Neuronal stem cell (in vitro differentiated cells): ENCODE measurements at regions not wholly inside any gene's neighbourhood (a gene's known extent, or its start where the extent isn't known, plus 50 kb on each side); places are given as distances from the start of the nearest gene placed in this dataset.

Source experiments
- DNase-seq: peaks from one replicate; pipeline ENCODE4 v3.0.0-alpha.2; 2013; ENCODE audit warnings: low spot score
- H2AFZ ChIP-seq: one replicate; pipeline ENCODE4 v1.6.1; 2013; ENCODE audit warnings: mild to moderate bottlenecking, low read length, inconsistent platforms
- H2AK5ac ChIP-seq: 2 replicates; pipeline ENCODE4 v1.6.1; 2013; ENCODE audit warnings: low read depth, mild to moderate bottlenecking, inconsistent platforms, low read length, moderate library complexity, mixed read lengths
- H2BK120ac ChIP-seq: 2 replicates; pipeline ENCODE4 v1.6.1; 2013; ENCODE audit warnings: low read depth, mild to moderate bottlenecking, inconsistent platforms, low read length, moderate library complexity, mixed read lengths
- H2BK12ac ChIP-seq: one replicate; pipeline ENCODE4 v1.6.1; 2013; ENCODE audit warnings: low read length, inconsistent platforms
- H2BK15ac ChIP-seq: 2 replicates; pipeline ENCODE4 v1.6.1; 2013; ENCODE audit warnings: mild to moderate bottlenecking, low read length, inconsistent platforms, mixed read lengths
- H2BK5ac ChIP-seq: one replicate; pipeline ENCODE4 v1.6.1; 2013; ENCODE audit warnings: inconsistent platforms, mild to moderate bottlenecking, low read length, moderate library complexity
- H3K14ac ChIP-seq: one replicate; pipeline ENCODE4 v1.6.1; 2013; ENCODE audit warnings: low read length, inconsistent platforms
- H3K18ac ChIP-seq: 2 replicates; pipeline ENCODE4 v1.6.1; 2013; ENCODE audit warnings: low read length, inconsistent platforms
- H3K23ac ChIP-seq: 2 replicates; pipeline ENCODE4 v1.6.1; 2013; ENCODE audit warnings: low read depth, mild to moderate bottlenecking, mixed read lengths, low read length, inconsistent platforms; ENCODE audit not compliant: poor library complexity
- H3K27ac ChIP-seq: replicated peaks from 3 replicates; pipeline ENCODE4 v1.5.1; 2013; ENCODE audit warnings: low read length, inconsistent platforms
- H3K27me3 ChIP-seq, 3 experiments: 2 replicates each; pipeline ENCODE4 v1.6.1; 2013; ENCODE audit warnings: low read length in 3 of 3, mild to moderate bottlenecking in 2 of 3, inconsistent platforms in 1 of 3, low read depth in 1 of 3, mixed read lengths in 1 of 3, moderate library complexity in 1 of 3; ENCODE audit not compliant: control insufficient read depth in 3 of 3, insufficient read depth in 3 of 3
- H3K36me3 ChIP-seq, 2 donors: replicated peaks in 1 of 2; 2 replicates each; pipeline ENCODE4 v1.6.1; 2013; ENCODE audit warnings: low read length in 2 of 2; ENCODE audit not compliant: control insufficient read depth in 2 of 2, insufficient read depth in 2 of 2
- H3K4ac ChIP-seq: 2 replicates; pipeline ENCODE4 v1.6.1; 2013; ENCODE audit warnings: inconsistent platforms, mild to moderate bottlenecking, low read length, moderate library complexity
- H3K4me1 ChIP-seq, 2 donors: 1 replicate in 1 of 2; 2 replicates in 1 of 2; pipeline ENCODE4 v1.6.1; 2013; ENCODE audit warnings: low read length in 2 of 2, low read depth in 1 of 2; ENCODE audit not compliant: control insufficient read depth in 2 of 2, insufficient read depth in 1 of 2
- H3K4me2 ChIP-seq: one replicate; pipeline ENCODE4 v1.6.1; 2013; ENCODE audit warnings: mild to moderate bottlenecking, low read length, inconsistent platforms; ENCODE audit not compliant: insufficient read depth, poor library complexity, severe bottlenecking
- H3K4me3 ChIP-seq, 2 donors: 2 replicates each; pipeline ENCODE4 v1.5.1; 2013; ENCODE audit warnings: low read length in 2 of 2, mild to moderate bottlenecking in 2 of 2, inconsistent platforms in 1 of 2, moderate library complexity in 1 of 2
- H3K79me1 ChIP-seq: one replicate; pipeline ENCODE4 v1.6.1; 2013; ENCODE audit warnings: low read depth, mild to moderate bottlenecking, inconsistent platforms, low read length, moderate library complexity
- H3K9ac ChIP-seq: one replicate; pipeline ENCODE4 v1.6.1; 2013; ENCODE audit warnings: mild to moderate bottlenecking, low read depth, low read length, inconsistent platforms; ENCODE audit not compliant: poor library complexity
- H3K9me3 ChIP-seq, 2 donors: replicated peaks in 1 of 2; 2 replicates each; pipeline versions ENCODE3 to v1.6.1; 2013; ENCODE audit warnings: low read length in 2 of 2, mild to moderate bottlenecking in 2 of 2, inconsistent platforms in 1 of 2, low read depth in 1 of 2, mixed read lengths in 1 of 2, moderate library complexity in 1 of 2; ENCODE audit not compliant: control insufficient read depth in 2 of 2, insufficient read depth in 1 of 2
- H4K8ac ChIP-seq: one replicate; pipeline ENCODE4 v1.6.1; 2013; ENCODE audit warnings: low read depth, mild to moderate bottlenecking, inconsistent platforms, low read length, moderate library complexity
- H4K91ac ChIP-seq: one replicate; pipeline ENCODE4 v1.6.1; 2013; ENCODE audit warnings: low read length, low read depth, mild to moderate bottlenecking, inconsistent platforms; ENCODE audit not compliant: poor library complexity
- WGBS, 2 donors: extraction: QIAGEN DNeasy Blood & Tissue Kit; methylation state at CpG; one replicate each; pipeline ENCODE4 v1.1.7; 2013; ENCODE audit warnings: missing lambda C conversion rate in 2 of 2, mixed read lengths in 1 of 2; ENCODE audit not compliant: insufficient read length in 2 of 2, insufficient replicate concordance in 1 of 2; ENCODE audit errors: extremely low coverage in 2 of 2; 5-methylcytosine and 5-hydroxymethylcytosine counted together

- no peak overlapping the region for H3K4me2 ChIP-seq
- no peak overlapping the region for H3K4ac ChIP-seq
- H3K14ac ChIP-seq = no peak overlapping the region
- no peak overlapping the region for H2BK15ac ChIP-seq
- no peak overlapping the region for H2BK12ac ChIP-seq
- no peak overlapping the region for H3K23ac ChIP-seq
- H3K79me1 ChIP-seq = no peaks in the 10 kb centered on the region
- no peak overlapping the region for H3K18ac ChIP-seq
- no peaks in the 10 kb centered on the region for H3K36me3 ChIP-seq
- H3K4me1 ChIP-seq = no peaks in the 10 kb centered on the region
- no peak overlapping the region for H3K27ac ChIP-seq
- no peak for DNase-seq
- H3K4me3 ChIP-seq = no peak overlapping the region
- H4K8ac ChIP-seq = no peak overlapping the region
- H3K27me3 ChIP-seq = no peaks in the 10 kb centered on the region
- H3K9me3 ChIP-seq = no peaks in the 10 kb centered on the region
- no peak overlapping the region for H2BK120ac ChIP-seq
- no peak overlapping the region for H3K9ac ChIP-seq
- no peak overlapping the region for H2AK5ac ChIP-seq
- WGBS, 2 donors = no CpG with 5 or more reads among the region's 7 CpGs
- H2BK5ac ChIP-seq = no peak overlapping the region
- no peak overlapping the region for H4K91ac ChIP-seq
- H2AFZ ChIP-seq = peak overlapping the region; percentile 3
These were observed 486.8 kb downstream of the PDCD6IP start for GRCh38 chr3:34284959-34285826.

- H3K79me1 ChIP-seq = no peaks in the 10 kb centered on the region
- no peaks in the 10 kb centered on the region for H3K4me1 ChIP-seq
- H3K9me3 ChIP-seq = no peaks in the 10 kb centered on the region
- no peak overlapping the region for H3K9ac ChIP-seq
- peak overlapping the region; percentile 3 for H2AFZ ChIP-seq
- no peak overlapping the region for H3K4ac ChIP-seq
- no peak overlapping the region for H2BK5ac ChIP-seq
- no peak overlapping the region for H3K4me2 ChIP-seq
- no peak overlapping the region for H3K18ac ChIP-seq
- no peak overlapping the region for H3K27ac ChIP-seq
- no peak overlapping the region for H4K8ac ChIP-seq
- no peak overlapping the region for H2BK15ac ChIP-seq
- H3K23ac ChIP-seq = no peak overlapping the region
- H2BK12ac ChIP-seq = no peak overlapping the region
- H3K27me3 ChIP-seq = no peaks in the 10 kb centered on the region
- no CpG with 5 or more reads among the region's 2 CpGs for WGBS, 2 donors
- H4K91ac ChIP-seq = no peak overlapping the region
- H2BK120ac ChIP-seq = no peak overlapping the region
- H3K14ac ChIP-seq = no peak overlapping the region
- H2AK5ac ChIP-seq = no peak overlapping the region
- DNase-seq = no peak
- no peak overlapping the region for H3K4me3 ChIP-seq
- no peaks in the 10 kb centered on the region for H3K36me3 ChIP-seq
These were observed 487.4 kb downstream of the PDCD6IP start for GRCh38 chr3:34285827-34286188.

GRCh38 chr3:34292605-34293300 is 494.3 kb downstream of the PDCD6IP start:
- Histone ChIP-seq H3K27ac (no peak overlapping the region), H3K9me3 (no peaks in the 10 kb centered on the region), H3K27me3 (peaks cover 0 to 3% (median 0%) of the 10 kb centered on the region in 3 experiments), H3K4me1 (peaks cover 0 to 5% of the 10 kb centered on the region in 2 donors), H3K4ac (no peak overlapping the region), H2BK120ac (no peak overlapping the region), H4K8ac (no peak overlapping the region), H3K14ac (no peak overlapping the region), H2AFZ (no peak overlapping the region), H3K36me3 (no peaks in the 10 kb centered on the region), H3K4me2 (no peak overlapping the region), H4K91ac (no peak overlapping the region), H3K18ac (no peak overlapping the region), H2AK5ac (no peak overlapping the region), H3K9ac (no peak overlapping the region), H3K79me1 (no peaks in the 10 kb centered on the region), H2BK12ac (no peak overlapping the region), H2BK5ac (no peak overlapping the region), H3K4me3 (no peak overlapping the region), H3K23ac (no peak overlapping the region), H2BK15ac (no peak overlapping the region)
- WGBS, 2 donors = no CpG with 5 or more reads among the region's 3 CpGs
- DNase-seq = no peak

- H4K8ac ChIP-seq = no peak overlapping the region
- no peak overlapping the region for H3K18ac ChIP-seq
- peaks cover 0 to 3% (median 0%) of the 10 kb centered on the region in 3 experiments for H3K27me3 ChIP-seq
- no peak overlapping the region for H3K4me2 ChIP-seq
- peaks cover 0 to 5% of the 10 kb centered on the region in 2 donors for H3K4me1 ChIP-seq
- no peak overlapping the region for H2AK5ac ChIP-seq
- H2BK12ac ChIP-seq = no peak overlapping the region
- DNase-seq = no peak
- H3K9ac ChIP-seq = no peak overlapping the region
- no peaks in the 10 kb centered on the region for H3K9me3 ChIP-seq
- H4K91ac ChIP-seq = no peak overlapping the region
- H2BK15ac ChIP-seq = no peak overlapping the region
- no peak overlapping the region for H3K23ac ChIP-seq
- H3K14ac ChIP-seq = no peak overlapping the region
- H3K79me1 ChIP-seq = no peaks in the 10 kb centered on the region
- no peak overlapping the region for H2BK120ac ChIP-seq
- H3K4me3 ChIP-seq = no peak overlapping the region
- H3K4ac ChIP-seq = no peak overlapping the region
- H2AFZ ChIP-seq = no peak overlapping the region
- H3K27ac ChIP-seq = peak overlapping the region; percentile 47
- H2BK5ac ChIP-seq = no peak overlapping the region
- H3K36me3 ChIP-seq = no peaks in the 10 kb centered on the region
These were observed 495.8 kb downstream of the PDCD6IP start for GRCh38 chr3:34294240-34294639.
